Endothelial cell of umbilical vein (primary cell): ENCODE measurements at regions not wholly inside any gene's neighbourhood (a gene's known extent, or its start where the extent isn't known, plus 50 kb on each side); places are given as distances from the start of the nearest gene placed in this dataset.

Experiments used
- BruUV-seq: library from RNA; stranded (reverse); fragments of 400-500 nt; replicated peaks from 2 replicates; lab custom pipeline; 2021; lab: Mats Ljungman, UMichigan
- CTCF ChIA-PET: fragments of 300-600, 350-600 bp; sonication (Branson Sonifier 250); formaldehyde crosslinking; loops from one replicate; lab custom pipeline; 2021; ENCODE audit warnings: antibody characterized with exemption, inconsistent platforms; lab: Charles Lee
- POLR2A ChIA-PET: fragments of 300-600, 350-600 bp; sonication (Branson Sonifier 250); formaldehyde crosslinking; loops from one replicate; lab custom pipeline; 2021; ENCODE audit warnings: antibody characterized with exemption, inconsistent platforms; lab: Charles Lee
- DNase-seq: peaks from one replicate; pipeline ENCODE4 v3.0.0-alpha.2; 2011; ENCODE audit warnings: low read depth, low spot score
- FAIRE-seq: peaks from 2 replicates; lab custom pipeline; 2011; peaks lifted over from hg19 to GRCh38; lab: Jason Lieb, UNC
- H2AFZ ChIP-seq: 2 replicates; pipeline ENCODE4 v1.6.0; 2012; ENCODE audit warnings: low read depth, low read length, control low read depth, inconsistent platforms
- H3K27ac ChIP-seq: 2 replicates; pipeline ENCODE4 v1.5.1; 2011; ENCODE audit warnings: low read depth, mild to moderate bottlenecking, control low read depth, low read length, moderate library complexity; ENCODE audit not compliant: insufficient read depth
- H3K27me3 ChIP-seq, 2 experiments: 2 replicates each; pipeline versions ENCODE4 v1.6.0 to v1.6.1; 2011; ENCODE audit warnings: low read length in 2 of 2, mixed read lengths in 1 of 2; ENCODE audit not compliant: control insufficient read depth in 2 of 2, insufficient read depth in 2 of 2
- H3K36me3 ChIP-seq, 2 experiments: 2 replicates in 1 of 2; 3 replicates in 1 of 2; pipeline ENCODE4 v1.5.1; 2011; ENCODE audit warnings: low read length in 2 of 2, mild to moderate bottlenecking in 1 of 2, moderate library complexity in 1 of 2; ENCODE audit not compliant: control insufficient read depth in 2 of 2, insufficient read depth in 2 of 2; ENCODE audit errors: extremely low read depth in 1 of 2
- H3K4me1 ChIP-seq: 3 replicates; pipeline ENCODE4 v1.5.1; 2011; ENCODE audit warnings: mild to moderate bottlenecking, low read length; ENCODE audit not compliant: control insufficient read depth, insufficient read depth; ENCODE audit errors: extremely low read depth
- H3K4me2 ChIP-seq: 2 replicates; pipeline ENCODE4 v1.6.1; 2011; ENCODE audit warnings: low read length, control low read depth, mixed read lengths; ENCODE audit not compliant: insufficient read depth
- H3K4me3 ChIP-seq, 3 experiments: fragments of 200-600 bp in 1 of 3; sonication (generic), shearing (Covaris generic) in 1 of 3; replicated peaks in 1 of 3; 2 replicates each; pipeline ENCODE4 v1.5.1; 2011 to 2016; ENCODE audit warnings: control low read depth in 3 of 3, low read length in 3 of 3, mild to moderate bottlenecking in 2 of 3, inconsistent platforms in 1 of 3, low read depth in 1 of 3, moderate library complexity in 1 of 3; ENCODE audit not compliant: insufficient read depth in 1 of 3
- H3K79me2 ChIP-seq: 2 replicates; pipeline ENCODE4 v1.6.0; 2012; ENCODE audit warnings: low read length, inconsistent platforms; ENCODE audit not compliant: control insufficient read depth, insufficient read depth
- H3K9ac ChIP-seq: replicated peaks from 2 replicates; pipeline ENCODE3; 2011; ENCODE audit warnings: low read length, control low read depth; ENCODE audit not compliant: insufficient read depth; ENCODE audit errors: extremely low read depth
- H3K9me1 ChIP-seq: replicated peaks from 3 replicates; pipeline ENCODE4 v1.6.0; 2011; ENCODE audit warnings: mild to moderate bottlenecking, low read length; ENCODE audit not compliant: control insufficient read depth, insufficient read depth; ENCODE audit errors: extremely low read depth
- H3K9me3 ChIP-seq: replicated peaks from 2 replicates; pipeline ENCODE4 v1.5.1; 2012; ENCODE audit warnings: low read length, inconsistent platforms; ENCODE audit not compliant: control insufficient read depth, insufficient read depth
- H4K20me1 ChIP-seq: replicated peaks from 2 replicates; pipeline ENCODE3; 2011; ENCODE audit warnings: mild to moderate bottlenecking, low read length; ENCODE audit not compliant: control insufficient read depth, insufficient read depth; ENCODE audit errors: extremely low read depth
- CTCF ChIP-seq, 2 donors: IDR thresholded peaks; 1 replicate in 1 of 2; 2 replicates in 1 of 2; pipeline ENCODE4 v1.5.1; 2011; ENCODE audit warnings: low read length in 2 of 2, mild to moderate bottlenecking in 2 of 2, moderate library complexity in 2 of 2, control low read depth in 1 of 2, inconsistent platforms in 1 of 2, low read depth in 1 of 2; ENCODE audit not compliant: insufficient read depth in 1 of 2; ENCODE audit errors: extremely low read depth in 1 of 2
- EZH2 ChIP-seq: IDR thresholded peaks from 2 replicates; pipeline ENCODE4 v1.6.1; 2012; ENCODE audit warnings: borderline replicate concordance, low read depth, mild to moderate bottlenecking, moderate library complexity, low read length, inconsistent platforms; ENCODE audit not compliant: severe bottlenecking
- FOS ChIP-seq: IDR thresholded peaks from 2 replicates; pipeline ENCODE4 v1.6.1; 2011; ENCODE audit warnings: mild to moderate bottlenecking, low read length, moderate library complexity, borderline replicate concordance; ENCODE audit not compliant: insufficient read depth
- GATA2 ChIP-seq: IDR thresholded peaks from 2 replicates; pipeline ENCODE4 v1.7.0; 2011; ENCODE audit warnings: low read depth, mild to moderate bottlenecking, moderate library complexity, mixed read lengths, low read length; ENCODE audit not compliant: insufficient read length, insufficient read depth
- JUN ChIP-seq: IDR thresholded peaks from 2 replicates; pipeline ENCODE4 v1.6.1; 2011; ENCODE audit warnings: borderline replicate concordance, low read depth; ENCODE audit not compliant: insufficient read length, insufficient read depth
- MAX ChIP-seq: IDR thresholded peaks from 2 replicates; pipeline ENCODE4 v1.6.1; 2011; ENCODE audit not compliant: insufficient read depth, insufficient read length
- MYC ChIP-seq: IDR thresholded peaks from one replicate; pipeline ENCODE4 v1.6.1; 2011; ENCODE audit warnings: mild to moderate bottlenecking, low read depth, low read length
- POLR2A ChIP-seq: IDR thresholded peaks from 2 replicates; pipeline ENCODE4 v1.6.1; 2012; ENCODE audit warnings: low read depth, mild to moderate bottlenecking, control low read depth, low read length
- POLR2AphosphoS5 ChIP-seq: IDR thresholded peaks from 2 replicates; pipeline ENCODE4 v1.6.1; 2012; ENCODE audit warnings: low read depth, mild to moderate bottlenecking, control low read depth, low read length, moderate library complexity; ENCODE audit not compliant: insufficient read depth
- dilution Hi-C: fragments of 300-500 bp; cut with MboI; formaldehyde crosslinking; loops from one replicate; pipeline ENCODE4 v1.15.0; 2019; ENCODE audit warnings: low sequenced_read_pairs; ENCODE audit not compliant: extremely low pct_ligation_motif_present
- intact Hi-C: fragments of 100-400 bp; cut with micrococcal nuclease; formaldehyde crosslinking; loops from one replicate; pipeline ENCODE4 v1.10.0; 2022

GRCh38 chr2:6109831-6110230 lies 417.6 kb downstream of the SOX11 start:
- Histone ChIP-seq H3K4me2 (no peak overlapping the region), H3K9me1 (no peaks in the 10 kb centered on the region), H3K4me3 (no peak overlapping the region), H4K20me1 (no peaks in the 10 kb centered on the region), H3K9me3 (peaks cover 2% of the 10 kb centered on the region), H3K27ac (no peak overlapping the region), H2AFZ (no peak overlapping the region), H3K27me3 (no peaks in the 10 kb centered on the region), H3K9ac (no peak overlapping the region), H3K4me1 (no peaks in the 10 kb centered on the region), H3K79me2 (no peaks in the 10 kb centered on the region), H3K36me3 (no peaks in the 10 kb centered on the region)
- no peak for DNase-seq
- BruUV-seq: no TSS peak
- dilution Hi-C loops (no loop called here), intact Hi-C loops (no loop called here)
- ChIA-PET CTCF (no interaction called here), POLR2A (no interaction called here)
- TF ChIP-seq FOS: no peak
- TF ChIP-seq CTCF (IDR thresholded peaks at IDR 0.05; ENCODE audit: extremely low read depth in 1 of 2, insufficient read depth in 1 of 2, low read depth in 1 of 2, low read length in 2 of 2): no peak
- no peak for TF ChIP-seq EZH2
- TF ChIP-seq MAX: no peak
- TF ChIP-seq POLR2A: no peak
- TF ChIP-seq POLR2AphosphoS5: no peak
- TF ChIP-seq GATA2: no peak
- no peak for TF ChIP-seq MYC
- no peak for TF ChIP-seq JUN
- FAIRE-seq: no peak
